ENCODE measurements at regions not wholly inside any gene's neighbourhood (a gene's known extent, or its start where the extent isn't known, plus 50 kb on each side); places are given as distances from the start of the nearest gene placed in this dataset.

DNA sequence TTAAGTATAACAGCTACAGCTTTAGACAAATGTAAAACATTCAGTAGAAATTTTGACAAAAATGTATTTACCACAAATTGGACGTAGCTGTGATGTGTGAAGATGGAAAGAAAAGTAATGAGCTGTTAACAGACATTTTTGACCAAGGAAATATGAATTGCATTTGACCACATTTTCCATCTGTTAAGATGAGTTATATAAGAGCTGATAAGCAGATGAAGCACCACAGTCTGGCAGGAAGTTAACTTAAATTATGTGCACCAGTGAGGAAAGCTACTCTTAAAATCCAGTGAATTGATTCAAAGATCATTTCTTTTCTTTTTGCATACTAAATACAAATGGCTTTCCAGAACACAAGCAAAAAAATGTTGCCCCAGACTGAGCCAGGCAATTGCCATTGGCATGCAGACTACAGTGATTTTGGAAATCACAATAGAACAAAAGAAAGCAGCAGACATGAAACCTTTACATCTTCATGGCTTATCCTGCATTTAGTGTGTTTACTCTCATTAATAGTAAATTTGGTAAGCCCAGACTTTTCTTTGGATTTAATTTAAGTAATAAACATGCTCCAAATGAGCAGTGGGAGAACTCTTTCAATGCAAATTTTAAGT, 493.7 kb downstream of the TMX3 start:
- no peak for TF ChIP-seq POLR2AphosphoS5 (IDR thresholded peaks at IDR 0.05)
- TF ChIP-seq, protein P1, sequence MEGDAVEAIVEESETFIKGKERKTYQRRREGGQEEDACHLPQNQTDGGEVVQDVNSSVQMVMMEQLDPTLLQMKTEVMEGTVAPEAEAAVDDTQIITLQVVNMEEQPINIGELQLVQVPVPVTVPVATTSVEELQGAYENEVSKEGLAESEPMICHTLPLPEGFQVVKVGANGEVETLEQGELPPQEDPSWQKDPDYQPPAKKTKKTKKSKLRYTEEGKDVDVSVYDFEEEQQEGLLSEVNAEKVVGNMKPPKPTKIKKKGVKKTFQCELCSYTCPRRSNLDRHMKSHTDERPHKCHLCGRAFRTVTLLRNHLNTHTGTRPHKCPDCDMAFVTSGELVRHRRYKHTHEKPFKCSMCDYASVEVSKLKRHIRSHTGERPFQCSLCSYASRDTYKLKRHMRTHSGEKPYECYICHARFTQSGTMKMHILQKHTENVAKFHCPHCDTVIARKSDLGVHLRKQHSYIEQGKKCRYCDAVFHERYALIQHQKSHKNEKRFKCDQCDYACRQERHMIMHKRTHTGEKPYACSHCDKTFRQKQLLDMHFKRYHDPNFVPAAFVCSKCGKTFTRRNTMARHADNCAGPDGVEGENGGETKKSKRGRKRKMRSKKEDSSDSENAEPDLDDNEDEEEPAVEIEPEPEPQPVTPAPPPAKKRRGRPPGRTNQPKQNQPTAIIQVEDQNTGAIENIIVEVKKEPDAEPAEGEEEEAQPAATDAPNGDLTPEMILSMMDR (IDR thresholded peaks at IDR 0.05) = no peak

Measured in upper lobe of left lung (tissue), 4 donors.